HG03095 (cell line): ENCODE measurements at regions not wholly inside any gene's neighbourhood (a gene's known extent, or its start where the extent isn't known, plus 50 kb on each side); places are given as distances from the start of the nearest gene placed in this dataset.

Experiments
- ATAC-seq: cut with Tn5 transposase; IDR thresholded peaks from one replicate; pipeline ENCODE4 v1.9.1; 2021; ENCODE audit warnings: moderate library complexity; ENCODE audit not compliant: unreplicated experiment

GRCh38 chr4:144564358-144564757 is 81.6 kb upstream of the HHIP start:
- ATAC-seq, result no peak

GRCh38 chr4:144565527-144566195 is 80.3 kb upstream of the HHIP start:
- ATAC-seq, result no peak

GRCh38 chr4:144572660-144573059 is 73.3 kb upstream of the HHIP start:
- no peak for ATAC-seq

GRCh38 chr4:144574000-144574399 is 72.0 kb upstream of the HHIP start:
- ATAC-seq, result no peak

GRCh38 chr4:144574509-144574908 is 71.4 kb upstream of the HHIP start:
- ATAC-seq, result no peak

- no peak for ATAC-seq
These were observed 70.8 kb upstream of the HHIP start for GRCh38 chr4:144575181-144575580.

GRCh38 chr4:144578681-144579080 is 67.3 kb upstream of the HHIP start:
- ATAC-seq, result no peak

GRCh38 chr4:144579411-144580030 is 66.4 kb upstream of the HHIP start:
- ATAC-seq, result no peak

- ATAC-seq, result no peak
These were observed 65.5 kb upstream of the HHIP start for GRCh38 chr4:144580430-144580829.

GRCh38 chr4:144582105-144582850 is 63.7 kb upstream of the HHIP start:
- ATAC-seq, result no peak

GRCh38 chr4:144582975-144583374 is 63.0 kb upstream of the HHIP start:
- no peak for ATAC-seq

- no peak for ATAC-seq
These were observed 62.3 kb upstream of the HHIP start for GRCh38 chr4:144583658-144584057.

GRCh38 chr4:144584428-144584827 is 61.5 kb upstream of the HHIP start:
- ATAC-seq, result no peak

GRCh38 chr4:144589512-144589911 is 56.4 kb upstream of the HHIP start:
- no peak for ATAC-seq

- ATAC-seq, result no peak
These were observed 55.9 kb upstream of the HHIP start for GRCh38 chr4:144590020-144590419.

- ATAC-seq, result no peak
These were observed 54.6 kb upstream of the HHIP start for GRCh38 chr4:144591401-144591800.

GRCh38 chr4:144592264-144592663 is 53.7 kb upstream of the HHIP start:
- ATAC-seq, result no peak

- ATAC-seq, result no peak
These were observed 51.4 kb upstream of the HHIP start for GRCh38 chr4:144594471-144594986.

- ATAC-seq, result no peak
These were observed 50.3 kb upstream of the HHIP start for GRCh38 chr4:144595681-144596080.
